ENCODE measurements at regions not wholly inside any gene's neighbourhood (a gene's known extent, or its start where the extent isn't known, plus 50 kb on each side); places are given as distances from the start of the nearest gene placed in this dataset.
"Not testable (repeated sequence)": the region's sequence is repeated elsewhere in the genome, so short reads cannot be mapped to it uniquely, and the experiment has no call there.

DNA sequence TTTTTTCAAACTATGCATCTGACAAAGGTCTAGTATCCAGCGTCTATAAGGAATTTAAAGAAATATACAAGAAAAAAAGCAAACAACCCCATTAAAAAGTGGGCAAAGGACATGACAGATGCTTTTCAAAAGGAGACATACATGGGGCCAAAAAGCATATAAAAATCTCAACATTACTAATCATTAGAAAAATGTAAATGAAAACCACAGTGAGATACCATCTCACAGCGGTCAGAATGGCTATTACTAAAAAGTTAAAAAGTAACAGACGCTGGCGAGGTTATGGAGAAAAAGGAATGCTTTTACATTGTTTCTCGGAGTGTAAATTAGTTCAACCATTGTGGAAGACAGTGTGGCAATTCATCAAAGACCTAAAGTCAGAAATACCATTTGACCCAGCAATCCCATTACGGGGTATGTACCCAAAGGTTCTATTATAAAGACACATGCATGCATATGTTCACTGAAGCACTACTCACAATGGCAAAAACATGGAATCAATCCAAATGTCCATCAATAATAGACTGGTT lies 643.1 kb upstream of the LRRTM1 start:
- no peaks in the 10 kb centered on the region for H3K4me1 ChIP-seq
- H3K4me3 ChIP-seq: no peak overlapping the region
- no peaks in the 10 kb centered on the region for H3K36me3 ChIP-seq (ENCODE audit: low read depth, missing control alignments)
- intact Hi-C loops (cut with DNase I; ENCODE audit: low total_unique reads): no loop called here
- WGBS, 2 donors: 89 to 91% methylated on average over 6 of the region's 6 CpGs
- TF ChIP-seq, protein P1, sequence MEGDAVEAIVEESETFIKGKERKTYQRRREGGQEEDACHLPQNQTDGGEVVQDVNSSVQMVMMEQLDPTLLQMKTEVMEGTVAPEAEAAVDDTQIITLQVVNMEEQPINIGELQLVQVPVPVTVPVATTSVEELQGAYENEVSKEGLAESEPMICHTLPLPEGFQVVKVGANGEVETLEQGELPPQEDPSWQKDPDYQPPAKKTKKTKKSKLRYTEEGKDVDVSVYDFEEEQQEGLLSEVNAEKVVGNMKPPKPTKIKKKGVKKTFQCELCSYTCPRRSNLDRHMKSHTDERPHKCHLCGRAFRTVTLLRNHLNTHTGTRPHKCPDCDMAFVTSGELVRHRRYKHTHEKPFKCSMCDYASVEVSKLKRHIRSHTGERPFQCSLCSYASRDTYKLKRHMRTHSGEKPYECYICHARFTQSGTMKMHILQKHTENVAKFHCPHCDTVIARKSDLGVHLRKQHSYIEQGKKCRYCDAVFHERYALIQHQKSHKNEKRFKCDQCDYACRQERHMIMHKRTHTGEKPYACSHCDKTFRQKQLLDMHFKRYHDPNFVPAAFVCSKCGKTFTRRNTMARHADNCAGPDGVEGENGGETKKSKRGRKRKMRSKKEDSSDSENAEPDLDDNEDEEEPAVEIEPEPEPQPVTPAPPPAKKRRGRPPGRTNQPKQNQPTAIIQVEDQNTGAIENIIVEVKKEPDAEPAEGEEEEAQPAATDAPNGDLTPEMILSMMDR (IDR thresholded peaks at IDR 0.05): no peak
- TF ChIP-seq POLR2A (IDR thresholded peaks at IDR 0.05): no peak
- H3K27ac ChIP-seq: no peak overlapping the region
- H3K27me3 ChIP-seq: no peaks in the 10 kb centered on the region
- no peak for DNase-seq
- H3K9me3 ChIP-seq: no peaks in the 10 kb centered on the region

DNA sequence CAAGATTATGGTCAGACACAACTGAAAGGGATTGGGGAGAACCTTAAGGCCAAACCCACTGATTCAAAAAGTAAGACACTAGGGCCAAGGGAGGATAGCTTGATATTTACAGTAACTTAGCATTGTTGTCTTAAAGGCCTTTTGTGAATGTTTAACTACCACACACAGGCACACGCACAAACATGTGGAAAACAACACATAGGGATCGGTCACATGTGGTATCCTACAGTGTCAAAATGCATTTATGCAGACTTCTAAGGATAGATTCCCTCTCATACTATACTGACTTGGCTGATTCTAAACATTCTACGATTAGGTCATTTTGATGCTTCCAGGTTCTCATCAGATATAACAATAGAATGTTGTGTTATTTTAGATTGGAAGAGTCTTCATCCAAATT lies 638.9 kb upstream of the LRRTM1 start:
- no peak overlapping the region for H3K4me3 ChIP-seq
- H3K9me3 ChIP-seq: no peaks in the 10 kb centered on the region
- no peak for DNase-seq
- H3K27ac ChIP-seq: no peak overlapping the region
- TF ChIP-seq, protein P1 (IDR thresholded peaks at IDR 0.05): no peak
- no peak for TF ChIP-seq POLR2A (IDR thresholded peaks at IDR 0.05)
- intact Hi-C loops (cut with DNase I; ENCODE audit: low total_unique reads): no loop called here
- H3K27me3 ChIP-seq: no peaks in the 10 kb centered on the region
- WGBS, 2 donors: 95 to 96% methylated on average over 3 of the region's 3 CpGs
- no peaks in the 10 kb centered on the region for H3K36me3 ChIP-seq (ENCODE audit: low read depth, missing control alignments)
- no peaks in the 10 kb centered on the region for H3K4me1 ChIP-seq

DNA sequence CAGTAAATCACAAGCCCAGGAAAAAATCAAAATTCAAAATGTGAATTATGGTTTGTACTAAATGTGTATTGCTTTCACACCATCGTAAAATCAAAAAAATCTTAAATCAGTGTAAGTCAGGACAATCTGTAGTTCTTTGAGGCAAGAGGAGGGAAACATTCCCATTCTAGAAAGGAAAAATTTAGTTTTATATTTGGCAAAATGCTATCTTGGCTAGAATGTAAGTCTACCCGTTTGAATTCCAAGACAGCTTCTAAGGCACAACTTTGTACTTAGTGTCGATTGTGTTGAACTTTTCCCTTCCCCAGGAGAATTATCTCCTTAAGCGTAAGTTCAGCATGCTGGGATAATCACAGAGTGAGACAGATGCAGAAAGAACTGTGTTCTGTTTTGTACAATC lies 638.2 kb upstream of the LRRTM1 start:
- Histone ChIP-seq H3K36me3 (ENCODE audit: low read depth, missing control alignments) (no peaks in the 10 kb centered on the region), H3K27ac (no peak overlapping the region), H3K4me1 (no peaks in the 10 kb centered on the region), H3K4me3 (no peak overlapping the region), H3K27me3 (no peaks in the 10 kb centered on the region), H3K9me3 (no peaks in the 10 kb centered on the region)
- WGBS, 2 donors: 79 to 84% methylated on average over 4 of the region's 4 CpGs
- TF ChIP-seq, protein P1 (IDR thresholded peaks at IDR 0.05): no peak
- TF ChIP-seq POLR2A (IDR thresholded peaks at IDR 0.05): no peak
- intact Hi-C loops (cut with DNase I; ENCODE audit: low total_unique reads): no loop called here
- DNase-seq: no peak

DNA sequence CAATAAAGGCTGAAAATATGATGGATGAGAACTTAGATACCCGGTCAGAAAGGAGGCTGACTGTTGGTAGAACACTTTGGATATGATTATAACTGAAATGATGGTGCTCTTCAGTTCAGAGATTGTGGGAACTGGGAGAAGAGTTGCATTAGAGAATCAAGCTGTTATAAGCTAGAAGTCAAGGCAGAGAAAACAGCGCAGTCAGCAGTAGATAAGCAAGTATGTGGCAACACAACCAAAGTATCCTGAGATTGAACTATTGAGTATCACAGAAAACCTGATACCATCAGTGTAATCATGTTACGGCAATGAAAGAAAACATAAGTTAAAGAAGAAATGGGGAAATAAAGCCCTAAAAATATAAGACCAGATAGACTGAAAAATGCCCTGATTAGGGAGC lies 633.9 kb upstream of the LRRTM1 start:
- 70 to 87% methylated on average over 3 of the region's 3 CpGs for WGBS, 2 donors
- Histone ChIP-seq H3K27ac (no peak overlapping the region), H3K36me3 (ENCODE audit: low read depth, missing control alignments) (no peaks in the 10 kb centered on the region), H3K4me1 (no peaks in the 10 kb centered on the region), H3K9me3 (no peaks in the 10 kb centered on the region), H3K27me3 (no peaks in the 10 kb centered on the region), H3K4me3 (no peak overlapping the region)
- DNase-seq: no peak
- TF ChIP-seq, protein P1 (IDR thresholded peaks at IDR 0.05): no peak
- no peak for TF ChIP-seq POLR2A (IDR thresholded peaks at IDR 0.05)
- intact Hi-C loops (cut with DNase I; ENCODE audit: low total_unique reads): no loop called here

DNA sequence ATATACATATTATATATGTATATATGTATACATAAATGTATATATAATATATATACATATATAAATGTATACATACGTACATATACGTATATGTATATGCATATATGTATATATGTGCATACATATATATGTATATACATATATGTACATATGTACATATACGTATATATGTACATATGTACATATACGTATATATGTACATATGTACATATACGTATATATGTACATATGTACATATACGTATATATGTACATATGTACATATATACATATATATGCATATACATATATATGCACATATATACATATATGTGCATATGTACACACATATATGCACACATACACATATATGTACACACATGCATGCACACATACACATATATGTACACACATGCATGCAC lies 627.3 kb upstream of the LRRTM1 start:
- intact Hi-C loops (cut with DNase I; ENCODE audit: low total_unique reads); H3K36me3 ChIP-seq (ENCODE audit: low read depth, missing control alignments); H3K9me3 ChIP-seq; H3K4me3 ChIP-seq; H3K27me3 ChIP-seq; DNase-seq; H3K27ac ChIP-seq; H3K4me1 ChIP-seq: not testable (repeated sequence)
- WGBS, 2 donors: 53 to 73% methylated on average over 4 to 6 of the region's 6 CpGs

All from testis (tissue), 2 donors.